ENCODE measurements at regions not wholly inside any gene's neighbourhood (a gene's known extent, or its start where the extent isn't known, plus 50 kb on each side); places are given as distances from the start of the nearest gene placed in this dataset.
"Not testable (repeated sequence)": the region's sequence is repeated elsewhere in the genome, so short reads cannot be mapped to it uniquely, and the experiment has no call there.

GRCh38 chrX:98263135-98263534, 1379.4 kb downstream of the RPA4 start:
- H3K36me3 ChIP-seq (ENCODE audit: insufficient read depth, low read depth, low read length): no peaks in the 10 kb centered on the region
- no peaks in the 10 kb centered on the region for H3K27me3 ChIP-seq (ENCODE audit: insufficient read depth, low read length)
- no peak overlapping the region for H3K4me3 ChIP-seq (ENCODE audit: low read length)
- H3K9me3 ChIP-seq (ENCODE audit: insufficient read depth, low read depth, low read length): no peaks in the 10 kb centered on the region
- H3K9ac ChIP-seq (ENCODE audit: low read depth, low read length): no peak overlapping the region
- H3K27ac ChIP-seq (ENCODE audit: low read length): no peak overlapping the region
- H3K4me1 ChIP-seq (ENCODE audit: insufficient read depth, low read length): no peaks in the 10 kb centered on the region

- Histone ChIP-seq H3K4me1 (ENCODE audit: insufficient read depth, low read length) (peaks cover 2% of the 10 kb centered on the region; the same call in 1 of the 2 replicates), H3K9ac (ENCODE audit: low read depth, low read length) (no peak overlapping the region), H3K27ac (ENCODE audit: low read length) (no peak overlapping the region), H3K27me3 (ENCODE audit: insufficient read depth, low read length) (no peaks in the 10 kb centered on the region), H3K36me3 (ENCODE audit: insufficient read depth, low read depth, low read length) (no peaks in the 10 kb centered on the region), H3K4me3 (ENCODE audit: low read length) (no peak overlapping the region), H3K9me3 (ENCODE audit: insufficient read depth, low read depth, low read length) (no peaks in the 10 kb centered on the region)
Measured at GRCh38 chrX:98289726-98290125, 1406.0 kb downstream of the RPA4 start.

- Histone ChIP-seq H3K4me3 (ENCODE audit: low read length) (no peak overlapping the region), H3K9ac (ENCODE audit: low read depth, low read length) (no peak overlapping the region), H3K27me3 (ENCODE audit: insufficient read depth, low read length) (no peaks in the 10 kb centered on the region), H3K4me1 (ENCODE audit: insufficient read depth, low read length) (peaks cover 3% of the 10 kb centered on the region; the same call in 1 of the 2 replicates), H3K9me3 (ENCODE audit: insufficient read depth, low read depth, low read length) (no peaks in the 10 kb centered on the region), H3K27ac (ENCODE audit: low read length) (no peak overlapping the region), H3K36me3 (ENCODE audit: insufficient read depth, low read depth, low read length) (no peaks in the 10 kb centered on the region)
Measured at GRCh38 chrX:98294310-98294709, 1410.6 kb downstream of the RPA4 start.

GRCh38 chrX:98296129-98296528, 1412.4 kb downstream of the RPA4 start:
- H3K36me3 ChIP-seq (ENCODE audit: insufficient read depth, low read depth, low read length): no peaks in the 10 kb centered on the region
- no peak overlapping the region for H3K4me3 ChIP-seq (ENCODE audit: low read length)
- H3K9me3 ChIP-seq (ENCODE audit: insufficient read depth, low read depth, low read length): peaks cover 7% of the 10 kb centered on the region; the same call in 1 of the 2 replicates
- no peak overlapping the region for H3K9ac ChIP-seq (ENCODE audit: low read depth, low read length)
- peaks cover 3% of the 10 kb centered on the region; the same call in 1 of the 2 replicates for H3K4me1 ChIP-seq (ENCODE audit: insufficient read depth, low read length)
- H3K27me3 ChIP-seq (ENCODE audit: insufficient read depth, low read length): no peaks in the 10 kb centered on the region
- no peak overlapping the region for H3K27ac ChIP-seq (ENCODE audit: low read length)

GRCh38 chrX:98299785-98300184, 1416.1 kb downstream of the RPA4 start:
- Histone ChIP-seq H3K4me3 (ENCODE audit: low read length) (no peak overlapping the region), H3K9me3 (ENCODE audit: insufficient read depth, low read depth, low read length) (peaks cover 7% of the 10 kb centered on the region; the same call in 1 of the 2 replicates), H3K27ac (ENCODE audit: low read length) (no peak overlapping the region), H3K9ac (ENCODE audit: low read depth, low read length) (no peak overlapping the region), H3K36me3 (ENCODE audit: insufficient read depth, low read depth, low read length) (no peaks in the 10 kb centered on the region), H3K27me3 (ENCODE audit: insufficient read depth, low read length) (no peaks in the 10 kb centered on the region), H3K4me1 (ENCODE audit: insufficient read depth, low read length) (peaks cover under 1% of the 10 kb centered on the region; the same call in 1 of the 2 replicates)

GRCh38 chrX:98300536-98300935, 1416.8 kb downstream of the RPA4 start:
- H3K27ac ChIP-seq (ENCODE audit: low read length); H3K36me3 ChIP-seq (ENCODE audit: insufficient read depth, low read depth, low read length); H3K4me3 ChIP-seq (ENCODE audit: low read length); H3K27me3 ChIP-seq (ENCODE audit: insufficient read depth, low read length); H3K4me1 ChIP-seq (ENCODE audit: insufficient read depth, low read length); H3K9ac ChIP-seq (ENCODE audit: low read depth, low read length); H3K9me3 ChIP-seq (ENCODE audit: insufficient read depth, low read depth, low read length): not testable (repeated sequence)

- H3K36me3 ChIP-seq (ENCODE audit: insufficient read depth, low read depth, low read length): no peaks in the 10 kb centered on the region
- H3K9me3 ChIP-seq (ENCODE audit: insufficient read depth, low read depth, low read length): no peaks in the 10 kb centered on the region
- H3K9ac ChIP-seq (ENCODE audit: low read depth, low read length): no peak overlapping the region
- no peaks in the 10 kb centered on the region for H3K27me3 ChIP-seq (ENCODE audit: insufficient read depth, low read length)
- no peak overlapping the region for H3K27ac ChIP-seq (ENCODE audit: low read length)
- no peaks in the 10 kb centered on the region for H3K4me1 ChIP-seq (ENCODE audit: insufficient read depth, low read length)
- H3K4me3 ChIP-seq (ENCODE audit: low read length): no peak overlapping the region
Measured at GRCh38 chrX:98331407-98331806, 1447.7 kb downstream of the RPA4 start.

- H3K36me3 ChIP-seq (ENCODE audit: insufficient read depth, low read depth, low read length): no peaks in the 10 kb centered on the region
- H3K9me3 ChIP-seq (ENCODE audit: insufficient read depth, low read depth, low read length): no peaks in the 10 kb centered on the region; the same call in 1 of the 2 replicates
- no peak overlapping the region for H3K9ac ChIP-seq (ENCODE audit: low read depth, low read length)
- H3K4me1 ChIP-seq (ENCODE audit: insufficient read depth, low read length): no peaks in the 10 kb centered on the region
- H3K27me3 ChIP-seq (ENCODE audit: insufficient read depth, low read length): no peaks in the 10 kb centered on the region
- H3K4me3 ChIP-seq (ENCODE audit: low read length): no peak overlapping the region
- no peak overlapping the region for H3K27ac ChIP-seq (ENCODE audit: low read length)
Measured at GRCh38 chrX:98338544-98338943, 1454.8 kb downstream of the RPA4 start.

- H3K36me3 ChIP-seq (ENCODE audit: insufficient read depth, low read depth, low read length): no peaks in the 10 kb centered on the region
- H3K9me3 ChIP-seq (ENCODE audit: insufficient read depth, low read depth, low read length): no peaks in the 10 kb centered on the region; the same call in 1 of the 2 replicates
- H3K4me1 ChIP-seq (ENCODE audit: insufficient read depth, low read length): no peaks in the 10 kb centered on the region
- no peak overlapping the region for H3K4me3 ChIP-seq (ENCODE audit: low read length)
- no peak overlapping the region for H3K9ac ChIP-seq (ENCODE audit: low read depth, low read length)
- no peaks in the 10 kb centered on the region for H3K27me3 ChIP-seq (ENCODE audit: insufficient read depth, low read length)
- H3K27ac ChIP-seq (ENCODE audit: low read length): no peak overlapping the region
Measured at GRCh38 chrX:98350940-98351339, 1467.2 kb downstream of the RPA4 start.

GRCh38 chrX:98357146-98357545, 1473.4 kb downstream of the RPA4 start:
- Histone ChIP-seq H3K9ac (ENCODE audit: low read depth, low read length) (no peak overlapping the region), H3K36me3 (ENCODE audit: insufficient read depth, low read depth, low read length) (no peaks in the 10 kb centered on the region)

GRCh38 chrX:98362630-98363029, 1478.9 kb downstream of the RPA4 start:
- no peak overlapping the region for H3K4me3 ChIP-seq (ENCODE audit: low read length)
- H3K9ac ChIP-seq (ENCODE audit: low read depth, low read length): no peak overlapping the region
- no peaks in the 10 kb centered on the region for H3K9me3 ChIP-seq (ENCODE audit: insufficient read depth, low read depth, low read length)
- H3K27me3 ChIP-seq (ENCODE audit: insufficient read depth, low read length): no peaks in the 10 kb centered on the region
- no peaks in the 10 kb centered on the region; the same call in 1 of the 2 replicates for H3K4me1 ChIP-seq (ENCODE audit: insufficient read depth, low read length)
- no peaks in the 10 kb centered on the region for H3K36me3 ChIP-seq (ENCODE audit: insufficient read depth, low read depth, low read length)
- no peak overlapping the region for H3K27ac ChIP-seq (ENCODE audit: low read length)

More at GRCh38 chrX:98357146-98357545, 1473.4 kb downstream of the RPA4 start:
- Histone ChIP-seq H3K4me1 (ENCODE audit: insufficient read depth, low read length) (no peaks in the 10 kb centered on the region), H3K9me3 (ENCODE audit: insufficient read depth, low read depth, low read length) (no peaks in the 10 kb centered on the region; the same call in 1 of the 2 replicates), H3K4me3 (ENCODE audit: low read length) (no peak overlapping the region), H3K27me3 (ENCODE audit: insufficient read depth, low read length) (no peaks in the 10 kb centered on the region), H3K27ac (ENCODE audit: low read length) (no peak overlapping the region)

- Histone ChIP-seq H3K9ac (ENCODE audit: low read depth, low read length) (no peak overlapping the region), H3K36me3 (ENCODE audit: insufficient read depth, low read depth, low read length) (no peaks in the 10 kb centered on the region), H3K27me3 (ENCODE audit: insufficient read depth, low read length) (no peaks in the 10 kb centered on the region), H3K27ac (ENCODE audit: low read length) (no peak overlapping the region), H3K4me3 (ENCODE audit: low read length) (no peak overlapping the region), H3K4me1 (ENCODE audit: insufficient read depth, low read length) (peaks cover 3% of the 10 kb centered on the region; the same call in 1 of the 2 replicates), H3K9me3 (ENCODE audit: insufficient read depth, low read depth, low read length) (no peaks in the 10 kb centered on the region)
Measured at GRCh38 chrX:98371994-98372393, 1488.3 kb downstream of the RPA4 start.
